ENCODE measurements at regions not wholly inside any gene's neighbourhood (a gene's known extent, or its start where the extent isn't known, plus 50 kb on each side); places are given as distances from the start of the nearest gene placed in this dataset.

DNA sequence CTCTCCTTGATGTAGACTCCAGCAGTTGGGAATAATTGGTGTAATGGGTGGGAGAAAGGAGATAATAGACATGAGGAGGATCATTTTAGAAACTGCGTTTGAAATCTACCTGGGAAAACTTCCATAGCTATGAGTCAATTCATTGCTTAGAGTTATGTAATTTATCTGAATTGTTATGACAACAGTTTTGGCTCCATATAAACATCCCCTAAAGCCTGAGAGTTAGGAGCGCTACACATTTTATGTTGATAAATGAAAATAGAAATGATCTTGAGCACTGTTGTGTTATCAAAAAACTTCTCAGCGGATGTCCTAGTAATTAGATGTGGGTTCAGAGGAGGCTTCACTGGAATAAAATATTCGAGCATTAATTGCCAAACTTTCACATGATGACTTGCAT is 573.4 kb downstream of the TSN start:
- BruUV-seq (replicated peaks) = no TSS peak

More for the DNA sequence above, 573.4 kb downstream of the TSN start:
- no peak overlapping the region for H2AFZ ChIP-seq (ENCODE audit: low read depth, low read length)
- H3K36me3 ChIP-seq (ENCODE audit: control insufficient read depth, insufficient read depth, low read length) = no peaks in the 10 kb centered on the region
- H3K9ac ChIP-seq (ENCODE audit: insufficient read depth in 1 of 2, low read depth in 2 of 2, low read length in 2 of 2) = no peak overlapping the region
- no peak for ATAC-seq
- H3K27me3 ChIP-seq (ENCODE audit: control insufficient read depth in 2 of 2, insufficient read depth in 2 of 2, low read length in 2 of 2) = no peaks in the 10 kb centered on the region
- no peak for FAIRE-seq
- no peaks in the 10 kb centered on the region for H3K9me3 ChIP-seq (replicated peaks; ENCODE audit: control insufficient read depth, insufficient read depth, low read depth, low read length)
- DNase-seq (ENCODE audit: extremely low read depth in 1 of 4, low spot score in 3 of 4) = no peak
- intact Hi-C loops (cut with micrococcal nuclease) = no loop called here
- in situ Hi-C loops (cut with MboI) = no loop called here
- no peaks in the 10 kb centered on the region for H3K9me1 ChIP-seq (ENCODE audit: control insufficient read depth, insufficient read depth, low read length)
- no peaks in the 10 kb centered on the region for H3K4me1 ChIP-seq (replicated peaks in 1 of 2; ENCODE audit: control insufficient read depth in 2 of 2, insufficient read depth in 2 of 2, low read length in 2 of 2)
- 0% methylated on average over 4 of the region's 4 CpGs for WGBS (ENCODE audit: insufficient coverage, low coverage, missing lambda C conversion rate)
- ChIA-PET CTCF (ENCODE audit: low intra/inter-chr PET ratio) (no interaction called here), POLR2A (no interaction called here)
- TF ChIP-seq HLTF (IDR thresholded peaks at IDR 0.05) (no peak), ETV1 (tag; conservative IDR thresholded peaks at IDR 0.05; ENCODE audit: low read depth) (no peak), PURB (CRISPR knock-in tag; IDR thresholded peaks at IDR 0.05; ENCODE audit: low read depth) (no peak), XRCC5 (IDR thresholded peaks at IDR 0.05; ENCODE audit: low read depth, low read length) (no peak), SMARCC2 (IDR thresholded peaks at IDR 0.05; ENCODE audit: low read depth) (no peak)
- TF ChIP-seq, protein P1, sequence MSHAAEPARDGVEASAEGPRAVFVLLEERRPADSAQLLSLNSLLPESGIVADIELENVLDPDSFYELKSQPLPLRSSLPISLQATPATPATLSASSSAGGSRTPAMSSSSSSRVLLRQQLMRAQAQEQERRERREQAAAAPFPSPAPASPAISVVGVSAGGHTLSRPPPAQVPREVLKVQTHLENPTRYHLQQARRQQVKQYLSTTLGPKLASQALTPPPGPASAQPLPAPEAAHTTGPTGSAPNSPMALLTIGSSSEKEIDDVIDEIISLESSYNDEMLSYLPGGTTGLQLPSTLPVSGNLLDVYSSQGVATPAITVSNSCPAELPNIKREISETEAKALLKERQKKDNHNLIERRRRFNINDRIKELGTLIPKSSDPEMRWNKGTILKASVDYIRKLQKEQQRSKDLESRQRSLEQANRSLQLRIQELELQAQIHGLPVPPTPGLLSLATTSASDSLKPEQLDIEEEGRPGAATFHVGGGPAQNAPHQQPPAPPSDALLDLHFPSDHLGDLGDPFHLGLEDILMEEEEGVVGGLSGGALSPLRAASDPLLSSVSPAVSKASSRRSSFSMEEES (CRISPR knock-in tag; IDR thresholded peaks at IDR 0.05) = no peak
- TF ChIP-seq, protein P2, sequence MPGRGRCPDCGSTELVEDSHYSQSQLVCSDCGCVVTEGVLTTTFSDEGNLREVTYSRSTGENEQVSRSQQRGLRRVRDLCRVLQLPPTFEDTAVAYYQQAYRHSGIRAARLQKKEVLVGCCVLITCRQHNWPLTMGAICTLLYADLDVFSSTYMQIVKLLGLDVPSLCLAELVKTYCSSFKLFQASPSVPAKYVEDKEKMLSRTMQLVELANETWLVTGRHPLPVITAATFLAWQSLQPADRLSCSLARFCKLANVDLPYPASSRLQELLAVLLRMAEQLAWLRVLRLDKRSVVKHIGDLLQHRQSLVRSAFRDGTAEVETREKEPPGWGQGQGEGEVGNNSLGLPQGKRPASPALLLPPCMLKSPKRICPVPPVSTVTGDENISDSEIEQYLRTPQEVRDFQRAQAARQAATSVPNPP (IDR thresholded peaks at IDR 0.05; ENCODE audit: borderline replicate concordance, insufficient read depth, insufficient read length) = no peak
- H3K27ac ChIP-seq (ENCODE audit: extremely low read depth, low read depth, low read length) = no peak overlapping the region
- no peak overlapping the region for H3K4me3 ChIP-seq
- no peaks in the 10 kb centered on the region for H4K20me1 ChIP-seq (replicated peaks; ENCODE audit: control insufficient read depth, insufficient read depth, low read length)
- H3K4me2 ChIP-seq (ENCODE audit: insufficient read depth, low read length) = no peak overlapping the region
- no peaks in the 10 kb centered on the region for H3K79me2 ChIP-seq (ENCODE audit: control insufficient read depth, insufficient read depth, low read length)
